ENCODE measurements at regions not wholly inside any gene's neighbourhood (a gene's known extent, or its start where the extent isn't known, plus 50 kb on each side); places are given as distances from the start of the nearest gene placed in this dataset.
"Not testable (repeated sequence)": the region's sequence is repeated elsewhere in the genome, so short reads cannot be mapped to it uniquely, and the experiment has no call there.

GRCh38 chr1:233459968-233460367 is 132.4 kb downstream of the MAP3K21 start:
- no peak for TF ChIP-seq CTCF (IDR thresholded peaks at IDR 0.05; ENCODE audit: low read length, missing control alignments)
- no peak overlapping the region for H3K4me3 ChIP-seq (replicated peaks; ENCODE audit: low read depth, low read length)

GRCh38 chr1:233460692-233461091 is 133.2 kb downstream of the MAP3K21 start:
- no peak for TF ChIP-seq CTCF (IDR thresholded peaks at IDR 0.05; ENCODE audit: low read length, missing control alignments)
- no peak for DNase-seq (ENCODE audit: low read depth)
- H3K4me3 ChIP-seq (replicated peaks; ENCODE audit: low read depth, low read length), result no peak overlapping the region

More at GRCh38 chr1:233459968-233460367, 132.4 kb downstream of the MAP3K21 start:
- no peak for DNase-seq (ENCODE audit: low read depth)

GRCh38 chr1:233461847-233462246 is 134.3 kb downstream of the MAP3K21 start:
- no peak for TF ChIP-seq CTCF (IDR thresholded peaks at IDR 0.05; ENCODE audit: low read length, missing control alignments)
- DNase-seq (ENCODE audit: low read depth), result no peak
- H3K4me3 ChIP-seq (replicated peaks; ENCODE audit: low read depth, low read length), result no peak overlapping the region

GRCh38 chr1:233463333-233463732 is 135.8 kb downstream of the MAP3K21 start:
- no peak for DNase-seq (ENCODE audit: low read depth)
- no peak for TF ChIP-seq CTCF (IDR thresholded peaks at IDR 0.05; ENCODE audit: low read length, missing control alignments)
- no peak overlapping the region for H3K4me3 ChIP-seq (replicated peaks; ENCODE audit: low read depth, low read length)

GRCh38 chr1:233465745-233466343 is 138.3 kb downstream of the MAP3K21 start:
- no peak for TF ChIP-seq CTCF (IDR thresholded peaks at IDR 0.05; ENCODE audit: low read length, missing control alignments)
- H3K4me3 ChIP-seq (replicated peaks; ENCODE audit: low read depth, low read length), result no peak overlapping the region
- DNase-seq (ENCODE audit: low read depth), result no peak

GRCh38 chr1:233470741-233471499 is 143.0 kb upstream of the KCNK1 start:
- no peak for DNase-seq (ENCODE audit: low read depth)
- TF ChIP-seq CTCF (IDR thresholded peaks at IDR 0.05; ENCODE audit: low read length, missing control alignments), result no peak
- H3K4me3 ChIP-seq (replicated peaks; ENCODE audit: low read depth, low read length), result no peak overlapping the region

- not testable (repeated sequence) for DNase-seq (ENCODE audit: low read depth); H3K4me3 ChIP-seq (replicated peaks; ENCODE audit: low read depth, low read length)
Observed at GRCh38 chr1:233471851-233472250, 142.1 kb upstream of the KCNK1 start.

GRCh38 chr1:233472796-233473195 is 141.1 kb upstream of the KCNK1 start:
- DNase-seq (ENCODE audit: low read depth); H3K4me3 ChIP-seq (replicated peaks; ENCODE audit: low read depth, low read length): not testable (repeated sequence)

Measured in fibroblast of pulmonary artery (primary cell).